C4-2B (cell line): ENCODE measurements at regions not wholly inside any gene's neighbourhood (a gene's known extent, or its start where the extent isn't known, plus 50 kb on each side); places are given as distances from the start of the nearest gene placed in this dataset.

Experiments used
- H3K27ac ChIP-seq: fragments of 450-650 bp; 2 replicates; pipeline ENCODE4 v1.5.1; 2017
- CTCF ChIP-seq: fragments of 450-650 bp; conservative IDR thresholded peaks from 2 replicates; pipeline ENCODE4 v1.5.1; 2017; ENCODE audit warnings: mild to moderate bottlenecking
- ZFX ChIP-seq: fragments of 450-650 bp; IDR thresholded peaks from 2 replicates; pipeline ENCODE4 v1.6.1; 2017

- no peak overlapping the region for H3K27ac ChIP-seq
- TF ChIP-seq CTCF (no peak), ZFX (no peak)
These were observed 116.9 kb upstream of the MPDZ start for GRCh38 chr9:13396418-13396817.

GRCh38 chr9:13395156-13395555 lies 115.7 kb upstream of the MPDZ start:
- no peak overlapping the region for H3K27ac ChIP-seq
- TF ChIP-seq ZFX (no peak), CTCF (no peak)

- H3K27ac ChIP-seq = no peak overlapping the region
These were observed 108.7 kb upstream of the MPDZ start for GRCh38 chr9:13388157-13388556.

GRCh38 chr9:13387734-13388067 lies 108.2 kb upstream of the MPDZ start:
- no peak overlapping the region for H3K27ac ChIP-seq
- TF ChIP-seq ZFX (no peak), CTCF (no peak)

More at GRCh38 chr9:13388157-13388556, 108.7 kb upstream of the MPDZ start:
- TF ChIP-seq ZFX (no peak), CTCF (no peak)

GRCh38 chr9:13386935-13387733 lies 107.6 kb upstream of the MPDZ start:
- TF ChIP-seq CTCF (no peak), ZFX (no peak)
- no peak overlapping the region for H3K27ac ChIP-seq

GRCh38 chr9:13386316-13386715 lies 106.8 kb upstream of the MPDZ start:
- no peak overlapping the region for H3K27ac ChIP-seq
- TF ChIP-seq CTCF (no peak), ZFX (no peak)

- no peak overlapping the region for H3K27ac ChIP-seq
- TF ChIP-seq CTCF = no peak
- TF ChIP-seq ZFX = no peak
These were observed 104.4 kb upstream of the MPDZ start for GRCh38 chr9:13383855-13384254.
